Adrenal gland (tissue), 5 donors: ENCODE measurements at regions not wholly inside any gene's neighbourhood (a gene's known extent, or its start where the extent isn't known, plus 50 kb on each side); places are given as distances from the start of the nearest gene placed in this dataset.
"Not testable (repeated sequence)": the region's sequence is repeated elsewhere in the genome, so short reads cannot be mapped to it uniquely, and the experiment has no call there.

Source experiments
- CTCF ChIP-seq, 6 experiments: fragments of 450-650 bp in 4 of 6; fragments of 200-600 bp in 2 of 6; sonication (generic) in 1 of 6; IDR thresholded peaks; 1 replicate in 5 of 6; 2 replicates in 1 of 6; pipeline versions ENCODE4 v1.5.1 to v1.8.0; 2016 to 2021; ENCODE audit warnings: antibody characterized with exemption in 6 of 6, mild to moderate bottlenecking in 2 of 6, moderate library complexity in 1 of 6
- POLR2A ChIP-seq, 2 donors: fragments of 450-650 bp; IDR thresholded peaks; one replicate each; pipeline ENCODE4 v1.6.1; 2017; ENCODE audit warnings: antibody characterized with exemption in 2 of 2, mild to moderate bottlenecking in 2 of 2, moderate library complexity in 1 of 2
- donor health status: DM: no; HTN: no; CAD: no.

GRCh38 chr17:27962581-27962980 is 69.4 kb upstream of the LYRM9 start:
- TF ChIP-seq CTCF, POLR2A (IDR thresholded peaks at IDR 0.05): not testable (repeated sequence)
